ENCODE measurements at regions not wholly inside any gene's neighbourhood (a gene's known extent, or its start where the extent isn't known, plus 50 kb on each side); places are given as distances from the start of the nearest gene placed in this dataset.

DNA sequence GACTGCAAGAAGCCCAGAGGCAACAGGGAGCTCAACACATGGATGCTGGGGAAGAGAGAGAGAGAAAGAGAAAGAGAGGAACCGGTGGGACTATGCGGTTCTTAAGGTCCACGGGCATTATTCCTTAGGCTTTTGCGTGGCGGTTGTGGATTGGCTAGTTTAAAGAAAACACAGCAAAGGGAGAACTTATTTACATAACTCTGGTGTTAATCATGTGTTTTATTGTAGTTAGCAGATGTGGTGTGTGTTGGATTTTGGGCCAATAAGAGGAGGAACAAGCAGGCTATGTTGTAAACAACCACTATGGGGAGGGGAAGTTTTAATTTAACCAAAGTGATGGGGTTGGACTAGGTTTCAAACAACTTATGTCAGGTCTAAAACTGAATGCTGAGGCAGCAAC, 275.3 kb upstream of the KLF12 start:
- H3K27me3 ChIP-seq (replicated peaks in 1 of 4; ENCODE audit: control insufficient read depth in 3 of 4, extremely low read depth in 1 of 4, insufficient read depth in 3 of 4, low read length in 3 of 4) = no peaks in the 10 kb centered on the region
- H3K56ac ChIP-seq (replicated peaks; ENCODE audit: insufficient read length, low read depth, low read length) = no peak overlapping the region
- H3K4me2 ChIP-seq (ENCODE audit: insufficient read depth in 1 of 2, low read depth in 2 of 2, low read length in 2 of 2) = no peak overlapping the region
- H3K23me2 ChIP-seq (ENCODE audit: low read depth, low read length) = no peaks in the 10 kb centered on the region
- H3K4me3 ChIP-seq (ENCODE audit: extremely low read depth in 1 of 4, insufficient read depth in 2 of 4, low read depth in 3 of 4, low read length in 4 of 4) = no peak overlapping the region
- H2BK20ac ChIP-seq (ENCODE audit: low read length) = no peak overlapping the region
- no peak overlapping the region for H3K18ac ChIP-seq (ENCODE audit: extremely low read depth, low read length)
- H2BK15ac ChIP-seq (ENCODE audit: low read length) = no peak overlapping the region
- H3K23ac ChIP-seq (ENCODE audit: insufficient read length) = no peak overlapping the region
- no peaks in the 10 kb centered on the region for H4K20me1 ChIP-seq (replicated peaks in 1 of 2; ENCODE audit: control insufficient read depth in 1 of 2, insufficient read depth in 2 of 2, low read length in 2 of 2)
- ChIA-PET POLR2A (ENCODE audit: partially characterized antibody) (no interaction called here), CTCF (ENCODE audit: partially characterized antibody) (no interaction called here)
- no peak overlapping the region for H3K27ac ChIP-seq (ENCODE audit: low read depth, low read length)
- no peaks in the 10 kb centered on the region for H3K79me2 ChIP-seq (ENCODE audit: control insufficient read depth in 1 of 2, insufficient read depth in 2 of 2, low read length in 2 of 2)
- FAIRE-seq = no peak
- no peak overlapping the region for H2BK120ac ChIP-seq (replicated peaks; ENCODE audit: low read depth, low read length)
- H3K9ac ChIP-seq (replicated peaks in 1 of 4; ENCODE audit: extremely low read depth in 1 of 4, low read depth in 3 of 4, low read length in 3 of 4) = no peak overlapping the region
- no peaks in the 10 kb centered on the region for H3K4me1 ChIP-seq (replicated peaks in 1 of 4; ENCODE audit: control insufficient read depth in 3 of 4, insufficient read depth in 4 of 4, low read length in 3 of 4)
- no peak overlapping the region for H2AK5ac ChIP-seq (ENCODE audit: low read depth, low read length)
- DNase-seq (ENCODE audit: low read depth in 1 of 2, low spot score in 2 of 2) = no peak
- H3K36me3 ChIP-seq (ENCODE audit: control insufficient read depth in 2 of 4, insufficient read depth in 4 of 4, low read length in 3 of 4) = no peaks in the 10 kb centered on the region
- H4K8ac ChIP-seq (ENCODE audit: extremely low read depth, insufficient read depth, low read length) = no peak overlapping the region
- TF ChIP-seq SRF (IDR thresholded peaks at IDR 0.05; ENCODE audit: low read depth, low read length) = no peak
- no peak overlapping the region for H2BK5ac ChIP-seq (ENCODE audit: low read depth, low read length)
- H4K91ac ChIP-seq (replicated peaks; ENCODE audit: insufficient read length, low read length) = no peak overlapping the region
- H3K79me1 ChIP-seq (ENCODE audit: low read depth, low read length) = no peaks in the 10 kb centered on the region
- no peak overlapping the region for H2AFZ ChIP-seq (ENCODE audit: low read length)
- H4K5ac ChIP-seq (ENCODE audit: insufficient read length, low read depth, low read length) = no peak overlapping the region
- H3K4ac ChIP-seq (replicated peaks; ENCODE audit: insufficient read length, low read depth, low read length) = no peak overlapping the region
- H3K9me3 ChIP-seq (ENCODE audit: insufficient read depth in 2 of 2, low read depth in 1 of 2, low read length in 1 of 2) = no peaks in the 10 kb centered on the region
- whole genome bisulfite sequencing, 2 experiments (ENCODE audit: extremely low coverage in 1 of 2, insufficient coverage in 1 of 2, insufficient read length in 1 of 2, insufficient replicate concordance in 2 of 2, low coverage in 1 of 2, low lambda C conversion rate in 2 of 2, missing lambda C conversion rate in 1 of 2) = 74% methylated on average over 5 of the region's 5 CpGs; no CpG with 5 or more reads in 1 of the 2 experiments
- H3K14ac ChIP-seq (ENCODE audit: insufficient read length) = no peak overlapping the region
- H2BK12ac ChIP-seq (ENCODE audit: low read depth, low read length) = no peak overlapping the region
